GM21515 (cell line): ENCODE measurements at regions not wholly inside any gene's neighbourhood (a gene's known extent, or its start where the extent isn't known, plus 50 kb on each side); places are given as distances from the start of the nearest gene placed in this dataset.
"Not testable (repeated sequence)": the region's sequence is repeated elsewhere in the genome, so short reads cannot be mapped to it uniquely, and the experiment has no call there.

Experiments
- ATAC-seq: cut with Tn5 transposase; IDR thresholded peaks from one replicate; pipeline ENCODE4 v1.9.1; 2021; ENCODE audit not compliant: unreplicated experiment

GRCh38 chr2:185374878-185375277 lies 363.7 kb upstream of the FSIP2 start:
- ATAC-seq = no peak

DNA sequence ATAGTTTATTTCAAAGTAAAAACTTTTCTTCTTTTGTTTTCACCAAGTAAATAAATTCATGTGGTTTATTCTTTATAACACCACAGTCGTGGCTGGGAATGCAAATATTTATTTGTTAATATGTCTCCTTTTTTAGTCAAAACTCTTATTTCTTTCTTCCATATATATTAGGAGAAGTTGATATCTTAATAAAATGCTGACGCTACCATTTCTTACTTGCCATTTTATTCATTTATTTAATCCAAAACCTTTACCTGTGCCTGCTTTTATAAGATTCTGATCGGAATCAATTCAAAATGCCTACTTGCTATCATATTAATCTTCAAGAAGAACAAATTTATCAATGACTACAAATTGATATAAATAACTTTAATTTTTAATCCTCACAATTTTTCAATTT lies 362.9 kb upstream of the FSIP2 start:
- no peak for ATAC-seq

DNA sequence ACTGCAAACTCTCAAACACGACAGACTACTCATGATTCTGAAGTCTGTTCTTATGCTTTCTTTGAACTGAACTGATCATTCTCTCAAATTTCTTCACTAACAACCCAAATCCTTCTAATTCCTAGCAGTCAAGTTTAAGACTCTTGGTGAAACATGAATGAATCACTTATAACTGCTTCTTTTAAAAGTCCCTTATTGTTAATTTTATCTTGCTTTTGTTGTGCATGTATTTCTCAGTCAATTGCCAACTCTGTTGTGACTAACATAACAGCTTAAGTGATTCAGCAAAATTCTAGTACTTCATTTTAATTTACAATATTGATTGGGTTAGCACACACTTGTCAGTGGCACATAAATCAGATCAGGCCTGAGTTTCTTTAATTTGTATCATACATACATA lies 357.0 kb upstream of the FSIP2 start:
- no peak for ATAC-seq

DNA sequence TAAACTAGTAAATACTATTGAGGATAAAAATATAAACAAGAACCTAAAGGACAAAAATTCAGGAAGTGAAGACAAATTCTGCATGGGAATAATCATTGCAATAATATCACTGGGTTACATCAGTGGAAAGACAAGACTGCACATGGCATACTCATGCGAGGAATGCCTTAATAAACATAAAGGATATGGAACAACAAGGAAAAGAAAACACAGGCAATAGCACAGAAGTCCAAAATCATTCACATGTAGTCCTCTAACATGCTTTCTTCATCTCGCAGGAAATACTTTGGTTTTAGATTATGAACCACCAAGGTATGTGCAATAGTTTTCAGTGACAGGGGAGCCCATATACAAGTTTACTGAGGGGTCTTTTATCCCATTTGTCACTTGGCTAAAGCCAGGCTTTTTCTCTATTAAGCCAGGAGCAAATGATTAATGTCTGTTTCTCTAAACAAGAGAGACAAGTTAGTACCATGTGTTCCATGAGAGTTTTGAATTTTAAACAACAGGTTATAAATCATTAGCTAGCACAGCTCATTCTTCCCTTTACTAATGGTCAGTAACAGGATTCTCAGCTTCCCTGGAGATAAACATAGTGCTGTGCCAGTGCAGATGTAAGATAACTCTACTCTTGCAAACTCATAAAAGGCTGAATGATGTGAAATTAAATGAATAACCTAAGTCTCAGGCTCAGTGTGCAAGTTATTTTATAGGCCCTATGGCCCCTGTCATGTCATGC lies 353.6 kb upstream of the FSIP2 start:
- ATAC-seq = no peak

GRCh38 chr2:185388226-185388625 lies 350.4 kb upstream of the FSIP2 start:
- no peak for ATAC-seq

GRCh38 chr2:185391543-185391942 lies 347.1 kb upstream of the FSIP2 start:
- no peak for ATAC-seq

- no peak for ATAC-seq
Measured at GRCh38 chr2:185393091-185393490, 345.5 kb upstream of the FSIP2 start.

- ATAC-seq = no peak
Measured at GRCh38 chr2:185402474-185402873, 336.1 kb upstream of the FSIP2 start.

DNA sequence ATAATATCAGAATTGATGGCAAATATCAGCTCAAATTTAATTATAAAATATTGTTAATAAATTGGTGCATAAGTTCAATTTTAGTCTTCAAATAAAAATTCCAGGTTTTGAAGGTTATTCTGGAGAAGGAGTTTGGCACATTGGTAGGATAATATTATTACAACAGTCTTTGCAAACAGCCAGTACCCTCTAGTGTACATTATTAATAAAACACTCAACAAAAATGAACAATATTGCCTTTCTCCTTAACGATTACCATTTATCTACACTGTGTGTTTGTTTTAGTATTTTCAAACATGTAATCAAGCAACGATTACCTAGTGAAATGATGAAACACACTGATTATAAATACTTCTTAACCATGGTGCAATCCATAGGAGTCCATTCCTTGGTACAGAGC lies 334.0 kb upstream of the FSIP2 start:
- ATAC-seq = no peak

- no peak for ATAC-seq
Measured at GRCh38 chr2:185417111-185417510, 321.5 kb upstream of the FSIP2 start.

GRCh38 chr2:185417688-185418087 lies 320.9 kb upstream of the FSIP2 start:
- ATAC-seq = no peak

- ATAC-seq = not testable (repeated sequence)
Measured at GRCh38 chr2:185424958-185425629, 313.5 kb upstream of the FSIP2 start.

DNA sequence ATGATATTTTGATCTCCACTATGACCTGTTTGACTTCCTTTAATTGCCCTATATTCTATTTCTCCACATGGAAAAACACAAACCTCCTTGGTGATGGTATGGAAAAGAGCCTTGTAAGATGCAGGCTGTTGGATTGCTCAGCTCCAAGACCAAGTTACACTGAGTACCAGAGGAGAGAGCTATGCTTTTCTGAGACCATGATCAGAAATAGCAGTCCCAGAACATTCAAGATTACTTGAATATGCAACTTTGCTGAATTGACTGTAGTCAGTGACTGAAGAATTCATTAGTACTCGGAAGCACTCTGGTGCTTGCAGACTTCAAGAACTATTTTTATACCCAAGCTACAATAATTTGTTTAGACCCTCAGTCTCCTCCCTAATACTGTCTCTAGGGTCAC lies 310.6 kb upstream of the FSIP2 start:
- ATAC-seq = no peak

DNA sequence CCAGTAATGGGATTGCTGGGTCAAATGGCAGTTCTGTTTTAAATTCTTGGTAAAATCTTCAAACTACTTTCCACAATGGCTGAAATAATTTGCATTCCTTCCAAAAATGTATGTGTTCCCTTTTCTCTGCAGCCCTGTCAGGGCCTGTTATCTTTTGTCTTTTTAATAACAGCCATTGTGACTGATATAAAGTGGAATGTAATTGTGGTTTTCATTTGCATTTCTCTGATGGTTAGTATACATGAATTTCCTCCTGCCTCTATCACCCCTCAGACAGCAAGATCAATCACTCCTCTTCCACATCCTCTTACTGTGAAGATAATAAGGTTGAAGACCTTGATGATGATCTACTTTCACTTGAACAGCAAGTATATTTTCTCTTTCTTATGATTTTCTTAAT lies 304.8 kb upstream of the FSIP2 start:
- no peak for ATAC-seq

GRCh38 chr2:185436787-185437372 lies 301.7 kb upstream of the FSIP2 start:
- ATAC-seq = no peak

GRCh38 chr2:185441486-185442005 lies 297.1 kb upstream of the FSIP2 start:
- ATAC-seq = no peak

DNA sequence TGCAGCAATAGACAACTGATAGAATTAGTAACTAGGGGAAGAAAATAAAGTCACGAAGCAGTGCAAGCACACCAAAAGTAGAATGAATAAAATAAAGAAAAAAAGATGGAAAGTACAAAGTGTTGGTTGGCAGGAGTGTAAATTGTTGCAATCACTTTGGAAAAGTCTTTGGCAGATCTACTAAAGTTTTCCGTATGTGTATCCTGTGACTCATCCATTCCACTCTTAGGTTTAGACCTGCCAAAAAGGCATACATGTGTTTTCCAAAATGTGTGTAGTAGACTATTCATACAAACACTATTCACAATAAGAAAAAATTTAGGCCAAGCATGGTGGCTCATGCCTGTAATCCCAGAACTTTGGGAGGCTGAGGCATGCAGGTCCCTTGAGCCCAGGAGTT lies 282.1 kb upstream of the FSIP2 start:
- no peak for ATAC-seq

DNA sequence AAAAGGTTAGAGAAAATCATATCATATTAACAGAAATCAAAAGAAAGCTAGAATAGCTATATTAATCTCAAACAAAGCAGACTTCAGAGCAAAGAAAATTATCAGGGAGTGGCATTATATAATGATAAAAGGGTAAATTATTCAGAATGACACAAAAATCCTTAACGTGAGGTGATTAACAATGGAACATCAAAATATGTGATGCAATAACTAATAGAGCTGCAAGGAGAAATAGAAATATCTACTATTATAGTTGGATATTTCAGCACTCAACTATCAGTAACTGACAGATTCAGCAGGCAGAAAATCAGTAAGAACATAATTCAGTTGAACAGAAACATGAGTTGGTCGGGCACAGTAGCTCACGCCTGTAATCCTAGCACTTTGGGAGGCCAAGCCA lies 275.1 kb upstream of the FSIP2 start:
- no peak for ATAC-seq

DNA sequence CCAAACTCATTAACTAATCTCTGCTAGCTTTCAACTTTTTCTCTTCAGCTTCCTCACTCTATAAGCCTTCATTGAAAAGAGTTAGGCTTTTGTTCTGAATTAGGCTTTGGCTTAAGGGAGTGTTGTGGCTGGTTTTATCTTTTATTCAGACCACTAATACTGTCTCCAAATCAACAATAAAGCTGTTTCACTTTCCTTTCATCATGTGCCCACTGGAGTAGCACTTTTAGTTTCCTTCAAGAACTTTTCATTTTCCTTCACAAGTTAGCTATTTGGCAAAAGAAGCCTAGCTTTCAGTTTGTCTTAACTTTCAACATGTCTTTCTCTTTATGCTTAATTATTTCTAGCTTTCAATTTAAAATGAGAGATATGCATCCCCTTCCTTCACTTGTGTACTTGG lies 271.7 kb upstream of the FSIP2 start:
- no peak for ATAC-seq

GRCh38 chr2:185471441-185471840 lies 267.2 kb upstream of the FSIP2 start:
- ATAC-seq = no peak

DNA sequence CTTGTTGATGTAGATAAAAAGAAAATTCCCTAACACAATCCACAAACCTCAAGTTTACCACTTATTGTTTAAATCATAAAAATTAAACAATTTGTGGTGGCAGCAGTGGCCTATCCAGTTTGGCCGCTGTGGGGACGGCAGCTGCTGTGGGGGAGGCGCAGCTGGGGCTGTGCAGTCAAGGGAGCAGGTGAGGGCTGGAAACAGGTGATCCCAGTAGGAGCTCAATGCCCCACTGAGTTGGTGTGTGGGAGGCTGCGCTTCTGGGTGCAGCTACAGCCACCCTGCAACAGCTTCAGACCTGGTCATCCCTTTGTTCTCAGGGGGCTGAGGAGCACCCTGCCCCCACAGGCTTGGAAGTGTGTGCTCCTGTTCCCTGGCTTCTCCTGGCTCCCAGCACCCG lies 266.0 kb upstream of the FSIP2 start:
- no peak for ATAC-seq

DNA sequence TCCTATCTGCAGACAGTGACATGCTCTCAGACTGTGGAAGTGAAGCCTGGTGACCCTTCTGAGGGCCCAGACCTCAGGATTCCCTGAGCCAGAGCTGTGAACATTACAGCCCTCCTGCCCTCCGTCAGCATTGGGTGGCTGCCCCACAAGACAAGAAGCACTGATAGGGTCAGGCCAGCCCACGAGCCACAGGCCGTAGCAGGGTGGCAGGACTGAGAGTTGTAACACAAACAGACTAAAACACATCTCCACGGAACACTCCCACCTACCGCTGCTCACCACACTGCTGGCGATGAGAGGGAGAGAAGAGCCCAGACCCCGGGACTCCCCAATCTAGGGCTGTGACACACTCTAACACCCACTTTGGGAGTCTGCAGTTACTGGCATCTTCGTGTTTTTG lies 264.8 kb upstream of the FSIP2 start:
- ATAC-seq = no peak
